Endothelial cell of umbilical vein (primary cell): ENCODE measurements at regions not wholly inside any gene's neighbourhood (a gene's known extent, or its start where the extent isn't known, plus 50 kb on each side); places are given as distances from the start of the nearest gene placed in this dataset.

ENCODE experiments used
- BruUV-seq: library from RNA; stranded (reverse); fragments of 400-500 nt; replicated peaks from 2 replicates; lab custom pipeline; 2021; lab: Mats Ljungman, UMichigan
- CTCF ChIA-PET: fragments of 300-600, 350-600 bp; sonication (Branson Sonifier 250); formaldehyde crosslinking; loops from one replicate; lab custom pipeline; 2021; ENCODE audit warnings: antibody characterized with exemption, inconsistent platforms; lab: Charles Lee
- POLR2A ChIA-PET: fragments of 300-600, 350-600 bp; sonication (Branson Sonifier 250); formaldehyde crosslinking; loops from one replicate; lab custom pipeline; 2021; ENCODE audit warnings: antibody characterized with exemption, inconsistent platforms; lab: Charles Lee
- DNase-seq: peaks from one replicate; pipeline ENCODE4 v3.0.0-alpha.2; 2011; ENCODE audit warnings: low read depth, low spot score
- FAIRE-seq: peaks from 2 replicates; lab custom pipeline; 2011; peaks lifted over from hg19 to GRCh38; lab: Jason Lieb, UNC
- H2AFZ ChIP-seq: 2 replicates; pipeline ENCODE4 v1.6.0; 2012; ENCODE audit warnings: low read depth, low read length, control low read depth, inconsistent platforms
- H3K27ac ChIP-seq: 2 replicates; pipeline ENCODE4 v1.5.1; 2011; ENCODE audit warnings: low read depth, mild to moderate bottlenecking, control low read depth, low read length, moderate library complexity; ENCODE audit not compliant: insufficient read depth
- H3K27me3 ChIP-seq, 2 experiments: 2 replicates each; pipeline versions ENCODE4 v1.6.0 to v1.6.1; 2011; ENCODE audit warnings: low read length in 2 of 2, mixed read lengths in 1 of 2; ENCODE audit not compliant: control insufficient read depth in 2 of 2, insufficient read depth in 2 of 2
- H3K36me3 ChIP-seq, 2 experiments: 2 replicates in 1 of 2; 3 replicates in 1 of 2; pipeline ENCODE4 v1.5.1; 2011; ENCODE audit warnings: low read length in 2 of 2, mild to moderate bottlenecking in 1 of 2, moderate library complexity in 1 of 2; ENCODE audit not compliant: control insufficient read depth in 2 of 2, insufficient read depth in 2 of 2; ENCODE audit errors: extremely low read depth in 1 of 2
- H3K4me1 ChIP-seq: 3 replicates; pipeline ENCODE4 v1.5.1; 2011; ENCODE audit warnings: mild to moderate bottlenecking, low read length; ENCODE audit not compliant: control insufficient read depth, insufficient read depth; ENCODE audit errors: extremely low read depth
- H3K4me2 ChIP-seq: 2 replicates; pipeline ENCODE4 v1.6.1; 2011; ENCODE audit warnings: low read length, control low read depth, mixed read lengths; ENCODE audit not compliant: insufficient read depth
- H3K4me3 ChIP-seq, 3 experiments: fragments of 200-600 bp in 1 of 3; sonication (generic), shearing (Covaris generic) in 1 of 3; replicated peaks in 1 of 3; 2 replicates each; pipeline ENCODE4 v1.5.1; 2011 to 2016; ENCODE audit warnings: control low read depth in 3 of 3, low read length in 3 of 3, mild to moderate bottlenecking in 2 of 3, inconsistent platforms in 1 of 3, low read depth in 1 of 3, moderate library complexity in 1 of 3; ENCODE audit not compliant: insufficient read depth in 1 of 3
- H3K79me2 ChIP-seq: 2 replicates; pipeline ENCODE4 v1.6.0; 2012; ENCODE audit warnings: low read length, inconsistent platforms; ENCODE audit not compliant: control insufficient read depth, insufficient read depth
- H3K9ac ChIP-seq: replicated peaks from 2 replicates; pipeline ENCODE3; 2011; ENCODE audit warnings: low read length, control low read depth; ENCODE audit not compliant: insufficient read depth; ENCODE audit errors: extremely low read depth
- H3K9me1 ChIP-seq: replicated peaks from 3 replicates; pipeline ENCODE4 v1.6.0; 2011; ENCODE audit warnings: mild to moderate bottlenecking, low read length; ENCODE audit not compliant: control insufficient read depth, insufficient read depth; ENCODE audit errors: extremely low read depth
- H3K9me3 ChIP-seq: replicated peaks from 2 replicates; pipeline ENCODE4 v1.5.1; 2012; ENCODE audit warnings: low read length, inconsistent platforms; ENCODE audit not compliant: control insufficient read depth, insufficient read depth
- H4K20me1 ChIP-seq: replicated peaks from 2 replicates; pipeline ENCODE3; 2011; ENCODE audit warnings: mild to moderate bottlenecking, low read length; ENCODE audit not compliant: control insufficient read depth, insufficient read depth; ENCODE audit errors: extremely low read depth
- EZH2 ChIP-seq: IDR thresholded peaks from 2 replicates; pipeline ENCODE4 v1.6.1; 2012; ENCODE audit warnings: borderline replicate concordance, low read depth, mild to moderate bottlenecking, moderate library complexity, low read length, inconsistent platforms; ENCODE audit not compliant: severe bottlenecking
- FOS ChIP-seq: IDR thresholded peaks from 2 replicates; pipeline ENCODE4 v1.6.1; 2011; ENCODE audit warnings: mild to moderate bottlenecking, low read length, moderate library complexity, borderline replicate concordance; ENCODE audit not compliant: insufficient read depth
- GATA2 ChIP-seq: IDR thresholded peaks from 2 replicates; pipeline ENCODE4 v1.7.0; 2011; ENCODE audit warnings: low read depth, mild to moderate bottlenecking, moderate library complexity, mixed read lengths, low read length; ENCODE audit not compliant: insufficient read length, insufficient read depth
- JUN ChIP-seq: IDR thresholded peaks from 2 replicates; pipeline ENCODE4 v1.6.1; 2011; ENCODE audit warnings: borderline replicate concordance, low read depth; ENCODE audit not compliant: insufficient read length, insufficient read depth
- MYC ChIP-seq: IDR thresholded peaks from one replicate; pipeline ENCODE4 v1.6.1; 2011; ENCODE audit warnings: mild to moderate bottlenecking, low read depth, low read length
- POLR2A ChIP-seq: IDR thresholded peaks from 2 replicates; pipeline ENCODE4 v1.6.1; 2012; ENCODE audit warnings: low read depth, mild to moderate bottlenecking, control low read depth, low read length
- POLR2AphosphoS5 ChIP-seq: IDR thresholded peaks from 2 replicates; pipeline ENCODE4 v1.6.1; 2012; ENCODE audit warnings: low read depth, mild to moderate bottlenecking, control low read depth, low read length, moderate library complexity; ENCODE audit not compliant: insufficient read depth
- dilution Hi-C: fragments of 300-500 bp; cut with MboI; formaldehyde crosslinking; loops from one replicate; pipeline ENCODE4 v1.15.0; 2019; ENCODE audit warnings: low sequenced_read_pairs; ENCODE audit not compliant: extremely low pct_ligation_motif_present
- intact Hi-C: fragments of 100-400 bp; cut with micrococcal nuclease; formaldehyde crosslinking; loops from one replicate; pipeline ENCODE4 v1.10.0; 2022
- TF ChIP-seq, protein P1 (sequence below), 2 donors: IDR thresholded peaks; 1 replicate in 1 of 2; 2 replicates in 1 of 2; pipeline ENCODE4 v1.5.1; 2011; ENCODE audit warnings: low read length in 2 of 2, mild to moderate bottlenecking in 2 of 2, moderate library complexity in 2 of 2, control low read depth in 1 of 2, inconsistent platforms in 1 of 2, low read depth in 1 of 2; ENCODE audit not compliant: insufficient read depth in 1 of 2; ENCODE audit errors: extremely low read depth in 1 of 2
- TF ChIP-seq, protein P2 (sequence below): IDR thresholded peaks from 2 replicates; pipeline ENCODE4 v1.6.1; 2011; ENCODE audit not compliant: insufficient read depth, insufficient read length

DNA sequence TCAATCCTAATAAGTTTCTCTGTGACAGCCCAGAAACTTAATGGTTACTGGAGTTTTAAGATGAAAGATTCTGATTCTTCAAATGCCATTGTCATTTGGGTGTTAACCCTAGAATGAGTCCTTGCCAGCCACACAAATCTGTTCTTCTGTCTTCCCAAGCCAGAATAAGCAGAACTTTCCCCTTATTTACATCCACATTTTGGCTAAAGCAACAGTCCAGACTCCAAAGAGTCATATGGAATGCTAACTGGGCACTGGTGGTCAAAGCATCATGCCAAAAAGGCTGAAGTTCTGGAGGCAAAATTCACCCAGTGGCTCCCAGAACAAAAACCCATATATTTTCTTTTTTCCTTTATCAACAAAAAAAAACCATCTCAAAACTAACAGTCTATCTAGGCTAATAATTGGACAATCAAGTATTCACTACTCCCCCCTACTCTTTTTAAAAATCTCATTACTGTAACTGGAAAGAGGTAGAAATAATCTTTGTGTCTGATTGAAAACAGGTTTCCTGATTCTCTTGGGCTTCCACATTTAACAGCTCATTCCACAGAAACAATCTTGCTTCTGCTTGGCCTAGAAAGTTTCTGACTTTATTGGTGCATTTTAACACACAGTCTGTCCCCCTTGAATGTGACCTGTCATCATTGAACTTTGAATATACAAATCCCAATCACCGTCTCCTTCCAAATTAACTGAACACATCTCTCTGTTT is 89.6 kb upstream of the SETBP1 start:
- intact Hi-C loops, result no loop called here
- H2AFZ ChIP-seq, result no peak overlapping the region
- CTCF ChIA-PET, result no interaction called here
- H3K4me1 ChIP-seq, result no peaks in the 10 kb centered on the region
- POLR2A ChIA-PET, result no interaction called here
- H3K4me2 ChIP-seq, result no peak overlapping the region
- H4K20me1 ChIP-seq, result no peaks in the 10 kb centered on the region
- H3K27me3 ChIP-seq, result no peaks in the 10 kb centered on the region
- DNase-seq (no peak), FAIRE-seq (no peak)
- H3K9me3 ChIP-seq, result no peaks in the 10 kb centered on the region
- no peaks in the 10 kb centered on the region for H3K79me2 ChIP-seq
- TF ChIP-seq EZH2 (no peak), MYC (no peak), JUN (no peak), POLR2AphosphoS5 (no peak), GATA2 (no peak), FOS (no peak), POLR2A (no peak)
- TF ChIP-seq, protein P1, sequence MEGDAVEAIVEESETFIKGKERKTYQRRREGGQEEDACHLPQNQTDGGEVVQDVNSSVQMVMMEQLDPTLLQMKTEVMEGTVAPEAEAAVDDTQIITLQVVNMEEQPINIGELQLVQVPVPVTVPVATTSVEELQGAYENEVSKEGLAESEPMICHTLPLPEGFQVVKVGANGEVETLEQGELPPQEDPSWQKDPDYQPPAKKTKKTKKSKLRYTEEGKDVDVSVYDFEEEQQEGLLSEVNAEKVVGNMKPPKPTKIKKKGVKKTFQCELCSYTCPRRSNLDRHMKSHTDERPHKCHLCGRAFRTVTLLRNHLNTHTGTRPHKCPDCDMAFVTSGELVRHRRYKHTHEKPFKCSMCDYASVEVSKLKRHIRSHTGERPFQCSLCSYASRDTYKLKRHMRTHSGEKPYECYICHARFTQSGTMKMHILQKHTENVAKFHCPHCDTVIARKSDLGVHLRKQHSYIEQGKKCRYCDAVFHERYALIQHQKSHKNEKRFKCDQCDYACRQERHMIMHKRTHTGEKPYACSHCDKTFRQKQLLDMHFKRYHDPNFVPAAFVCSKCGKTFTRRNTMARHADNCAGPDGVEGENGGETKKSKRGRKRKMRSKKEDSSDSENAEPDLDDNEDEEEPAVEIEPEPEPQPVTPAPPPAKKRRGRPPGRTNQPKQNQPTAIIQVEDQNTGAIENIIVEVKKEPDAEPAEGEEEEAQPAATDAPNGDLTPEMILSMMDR (IDR thresholded peaks at IDR 0.05; ENCODE audit: extremely low read depth in 1 of 2, insufficient read depth in 1 of 2, low read depth in 1 of 2, low read length in 2 of 2), result no peak
- TF ChIP-seq, protein P2, sequence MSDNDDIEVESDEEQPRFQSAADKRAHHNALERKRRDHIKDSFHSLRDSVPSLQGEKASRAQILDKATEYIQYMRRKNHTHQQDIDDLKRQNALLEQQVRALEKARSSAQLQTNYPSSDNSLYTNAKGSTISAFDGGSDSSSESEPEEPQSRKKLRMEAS, result no peak
- no peaks in the 10 kb centered on the region for H3K9me1 ChIP-seq
- no peak overlapping the region for H3K4me3 ChIP-seq
- dilution Hi-C loops, result no loop called here
- no peaks in the 10 kb centered on the region for H3K36me3 ChIP-seq
- no peak overlapping the region for H3K9ac ChIP-seq
- BruUV-seq, result no TSS peak
- no peak overlapping the region for H3K27ac ChIP-seq
